Activated CD4-positive, alpha-beta T cell treated with anti-CD3 and anti-CD28 coated beads, Interleukin-2, amount 50 U/mL, for 1 hour (primary cell): ENCODE measurements at regions not wholly inside any gene's neighbourhood (a gene's known extent, or its start where the extent isn't known, plus 50 kb on each side); places are given as distances from the start of the nearest gene placed in this dataset.

ENCODE experiments used
- DNase-seq: peaks from one replicate; pipeline ENCODE4 v3.0.0-alpha.2; 2020

DNA sequence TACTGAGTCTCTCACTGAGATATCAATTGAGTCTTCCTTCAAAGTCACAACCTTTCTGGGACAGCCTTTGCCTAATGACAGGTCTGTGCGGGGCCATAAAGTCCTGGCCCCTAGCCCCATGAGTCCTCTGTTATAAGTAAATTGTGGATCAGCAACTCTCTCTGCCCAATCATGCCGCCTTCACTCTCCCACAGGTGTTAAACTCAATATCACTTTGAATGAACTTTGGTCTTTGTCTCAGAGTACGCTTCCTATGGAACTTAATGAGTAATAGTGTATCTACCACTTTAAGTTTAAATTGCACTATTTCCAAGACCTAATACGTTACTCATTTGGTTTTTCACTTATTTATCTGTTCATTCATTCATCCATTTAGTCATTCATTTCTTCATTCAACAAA is 826.4 kb downstream of the TUSC7 start:
- no peak for DNase-seq

DNA sequence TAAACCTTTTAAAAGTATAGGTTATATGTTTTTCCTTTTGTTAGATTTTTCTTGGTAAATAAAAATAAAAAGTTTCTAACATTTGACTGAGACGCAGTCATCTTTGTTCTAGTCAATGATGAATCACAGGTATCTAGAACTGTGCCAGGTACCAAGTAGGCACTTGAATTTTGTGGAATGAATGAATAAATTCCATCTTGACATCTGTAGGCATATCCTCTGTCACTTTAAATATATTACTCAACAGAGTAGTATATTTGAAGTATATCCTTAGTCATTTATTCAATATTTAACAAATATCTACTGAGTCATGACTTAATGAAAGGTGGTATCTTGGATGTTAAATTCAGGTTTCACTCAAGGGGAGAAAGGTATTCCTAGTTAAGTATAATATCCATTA is 828.4 kb downstream of the TUSC7 start:
- DNase-seq, result no peak

DNA sequence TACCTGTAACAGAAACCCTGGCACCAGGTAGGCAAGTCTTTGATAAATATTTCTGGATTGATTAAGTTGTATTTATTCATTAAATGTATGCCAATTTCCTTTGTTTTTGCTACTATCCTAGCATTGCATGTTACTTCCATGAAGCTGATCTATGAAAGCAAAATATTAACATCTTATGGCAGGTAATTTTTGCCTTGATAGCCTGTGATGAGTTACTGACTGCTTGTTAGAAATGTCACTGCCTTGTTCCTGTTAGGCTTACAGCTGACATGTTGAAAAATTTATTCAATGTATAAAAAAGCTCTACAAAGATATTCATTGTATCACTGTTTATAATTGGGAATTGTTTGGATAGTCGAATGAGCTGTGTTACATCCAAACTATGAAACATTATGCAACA is 830.1 kb downstream of the TUSC7 start:
- no peak for DNase-seq

DNA sequence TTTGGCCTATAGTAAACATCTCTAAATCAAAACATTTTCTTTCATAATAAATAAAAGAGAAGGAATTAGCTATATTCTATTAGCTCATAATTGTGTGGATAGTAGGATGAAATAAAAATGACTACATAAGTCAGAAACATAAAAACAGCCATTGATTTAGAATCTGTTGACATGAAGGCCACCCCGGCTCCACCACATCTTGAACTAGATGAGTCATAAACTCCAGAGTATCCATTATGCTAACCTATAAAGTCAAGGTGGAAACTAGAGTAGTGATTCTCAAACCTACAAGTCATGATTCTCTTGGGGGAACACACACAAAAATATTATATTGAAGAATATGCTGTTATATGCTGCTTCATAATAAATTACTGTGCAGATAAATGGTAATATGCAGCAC is 831.0 kb downstream of the TUSC7 start:
- DNase-seq, result no peak

DNA sequence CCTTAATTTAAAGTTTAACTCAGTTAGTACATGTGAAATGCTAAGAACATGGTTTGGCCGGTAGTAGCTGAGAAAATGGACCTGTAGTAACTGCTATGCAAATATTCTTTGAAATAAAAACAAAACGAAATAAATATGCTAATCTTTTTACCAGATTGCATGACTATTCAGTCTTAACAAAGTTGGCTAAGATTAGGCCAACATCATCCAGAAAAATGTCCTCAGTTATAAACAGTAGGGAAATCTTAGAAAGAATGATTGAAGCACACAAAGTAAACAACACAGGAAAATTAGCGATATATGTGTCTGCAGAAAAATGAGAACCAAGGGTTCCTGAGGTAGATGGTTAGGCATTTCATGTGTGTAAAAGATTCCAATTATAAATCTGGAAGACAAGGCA is 832.1 kb downstream of the TUSC7 start:
- no peak for DNase-seq

DNA sequence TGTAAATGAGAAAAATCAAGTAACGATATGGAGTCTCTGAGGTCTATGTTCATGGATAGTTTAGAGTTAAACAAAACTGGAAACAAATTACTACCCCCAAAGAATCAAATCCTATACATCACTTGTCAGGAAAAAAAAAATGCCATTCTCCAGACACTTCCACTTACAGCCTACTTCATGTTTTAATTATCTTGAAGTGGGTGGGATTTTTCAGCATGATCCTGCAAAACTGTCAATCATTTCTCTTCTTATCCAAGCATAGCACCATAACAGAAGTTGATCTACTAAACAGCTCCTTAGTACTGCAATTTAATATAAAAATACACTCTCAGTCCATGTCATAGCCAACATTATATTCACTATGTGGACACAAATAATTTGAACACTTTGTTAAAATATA is 833.9 kb downstream of the TUSC7 start:
- DNase-seq, result no peak

DNA sequence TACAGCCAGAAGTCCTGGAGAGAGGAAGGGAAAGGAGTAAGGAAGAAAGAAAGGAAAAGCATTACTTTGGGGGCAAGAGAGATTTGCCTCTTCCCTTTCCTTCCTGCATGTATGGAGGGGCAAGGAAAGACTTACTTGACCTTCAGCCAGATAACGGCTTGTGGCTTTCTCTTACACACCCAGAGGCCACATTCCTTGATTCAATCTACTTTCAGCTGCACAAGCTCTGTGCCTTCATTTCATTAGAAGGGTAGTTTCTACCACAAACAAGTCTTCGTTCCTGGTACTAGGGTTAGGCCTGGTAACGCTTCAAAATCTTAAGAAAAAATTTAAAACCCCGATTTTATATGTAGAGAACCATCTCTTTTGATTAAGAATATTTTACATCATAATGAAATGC is 835.9 kb downstream of the TUSC7 start:
- DNase-seq, result no peak

DNA sequence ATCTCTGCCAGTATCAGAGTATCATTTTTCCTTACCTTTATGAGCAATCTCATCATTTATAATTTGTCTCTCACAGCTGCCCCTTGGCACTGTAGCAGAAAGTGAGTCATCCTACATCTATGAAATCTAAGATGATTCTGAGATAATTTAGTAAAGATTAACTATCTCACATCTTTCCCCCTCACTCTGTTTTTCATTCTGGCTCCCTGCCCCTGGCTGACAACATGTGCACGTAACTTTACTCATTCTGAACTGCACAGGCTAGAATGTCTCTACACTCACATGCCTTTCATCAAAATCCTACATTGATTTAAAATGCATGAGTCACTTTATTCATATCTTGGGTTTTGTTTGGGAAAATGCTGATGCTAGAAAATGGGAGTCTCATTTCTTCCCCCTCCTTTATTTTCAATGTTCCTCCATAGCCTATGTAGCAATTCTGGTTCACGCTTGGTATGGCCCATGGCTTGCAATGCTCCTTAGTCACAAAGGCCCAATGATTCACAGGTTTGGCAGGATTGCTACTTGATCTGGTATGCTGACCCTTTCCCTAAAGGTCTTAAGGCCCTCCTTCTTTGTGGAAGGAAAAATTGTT is 838.5 kb downstream of the TUSC7 start:
- DNase-seq, result no peak

DNA sequence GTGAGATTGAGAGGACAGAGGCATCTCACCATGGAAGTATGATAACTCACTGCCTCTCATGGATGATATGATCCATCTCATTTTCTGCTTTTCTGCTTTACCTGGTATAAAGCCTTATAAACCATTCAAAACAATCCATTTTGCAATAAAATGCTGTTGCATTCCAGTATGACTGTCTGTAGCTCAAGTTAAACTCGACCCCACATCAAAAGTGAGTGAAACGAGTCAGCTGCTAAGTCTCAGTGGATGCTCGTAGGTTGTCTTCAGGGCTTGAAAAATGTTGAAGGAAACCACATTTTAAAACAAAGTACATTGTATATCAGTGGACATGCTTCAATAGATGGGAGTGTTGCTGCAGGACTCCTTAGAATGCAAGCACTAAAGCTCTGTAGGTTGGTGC is 839.0 kb downstream of the TUSC7 start:
- DNase-seq, result no peak

DNA sequence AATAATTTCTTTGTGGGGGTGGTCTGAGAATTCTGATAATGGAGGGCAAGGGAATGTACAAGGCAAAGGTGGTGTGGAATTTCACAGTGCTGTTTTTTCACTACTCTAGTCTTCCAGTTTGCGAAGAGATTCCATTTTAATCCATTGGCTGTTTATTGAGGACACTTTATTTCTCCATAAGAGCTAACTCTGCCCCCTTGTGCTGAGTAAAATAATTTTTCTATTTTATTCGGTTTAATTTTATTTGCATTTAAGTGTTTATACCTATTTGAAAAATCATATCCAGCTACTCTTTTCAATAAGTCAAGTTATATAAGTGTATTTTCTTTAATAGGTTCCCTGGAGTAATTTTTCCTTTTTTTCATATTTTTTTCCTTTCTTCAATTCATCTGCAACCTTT is 840.1 kb downstream of the TUSC7 start:
- no peak for DNase-seq

DNA sequence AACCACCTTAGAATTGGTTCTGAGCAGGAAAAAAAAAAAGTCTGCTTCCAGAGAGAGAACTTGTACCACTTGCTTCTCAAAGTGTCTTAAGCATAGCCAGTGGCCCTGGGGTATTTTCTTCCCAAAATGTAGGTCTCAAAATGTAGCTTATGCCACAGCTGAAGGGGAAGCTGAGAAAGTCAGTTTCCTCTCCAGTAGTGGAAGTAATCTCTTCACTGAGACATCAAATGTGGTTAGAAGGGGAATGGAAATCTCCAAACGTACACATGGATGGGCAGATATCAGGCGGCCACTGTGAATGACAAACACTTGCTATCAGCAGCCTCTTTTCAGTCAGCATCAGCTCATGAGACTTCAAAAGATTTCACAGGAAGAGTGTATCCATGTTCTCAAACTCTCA is 841.2 kb downstream of the TUSC7 start:
- DNase-seq, result no peak

DNA sequence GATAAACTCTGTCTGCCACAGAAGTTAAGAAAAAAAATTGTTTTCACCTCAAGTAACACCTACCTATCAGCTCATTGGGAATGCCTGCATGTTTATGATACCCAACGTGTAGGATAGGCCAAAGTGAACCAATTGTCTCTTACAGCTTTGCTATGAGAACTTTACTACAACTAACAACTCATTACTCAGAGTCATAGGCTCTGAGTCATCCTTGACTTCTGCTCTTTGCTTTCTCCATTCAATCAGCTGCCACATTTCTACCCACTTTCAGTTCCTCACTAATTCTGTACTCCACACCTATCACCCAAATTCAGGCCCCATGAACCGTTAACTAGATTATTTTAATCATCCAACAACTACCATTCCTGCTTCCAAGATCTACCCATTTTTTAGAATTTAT is 843.9 kb downstream of the TUSC7 start:
- DNase-seq, result no peak

DNA sequence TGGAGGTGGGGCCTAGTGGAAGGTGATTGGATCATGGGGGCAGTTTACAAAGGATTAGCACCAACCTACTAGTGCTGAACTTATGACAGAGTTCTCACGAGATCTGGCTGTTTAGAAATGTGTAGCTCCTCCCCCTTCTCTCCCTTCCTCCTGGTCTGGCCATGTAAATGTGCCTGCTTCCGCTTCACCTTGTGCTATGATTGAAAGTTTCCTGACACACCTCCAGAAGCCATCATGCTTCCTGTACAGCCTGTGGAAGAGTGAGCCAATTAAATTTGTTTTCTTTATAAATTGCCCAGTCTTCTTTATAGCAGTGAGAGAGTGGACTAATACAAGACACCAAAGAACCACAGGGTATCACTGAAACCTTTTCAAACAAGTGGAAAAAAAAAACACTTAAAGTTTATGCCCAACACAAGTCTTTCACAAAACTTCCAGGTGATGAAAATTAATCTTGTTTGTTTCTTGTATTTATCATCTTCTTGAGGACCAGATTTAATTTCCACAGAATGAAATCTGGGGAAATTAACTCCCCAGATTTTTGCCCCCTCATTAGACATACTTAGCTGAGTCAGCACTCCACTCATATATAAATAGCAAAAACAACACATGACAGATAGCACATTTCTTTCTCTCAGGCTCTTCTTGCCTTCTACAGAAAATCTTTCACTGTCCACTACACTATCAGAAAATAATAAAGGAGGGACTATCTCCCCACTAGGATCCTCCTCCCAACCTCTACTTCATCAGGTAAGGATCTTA is 847.2 kb downstream of the TUSC7 start:
- DNase-seq, result no peak

DNA sequence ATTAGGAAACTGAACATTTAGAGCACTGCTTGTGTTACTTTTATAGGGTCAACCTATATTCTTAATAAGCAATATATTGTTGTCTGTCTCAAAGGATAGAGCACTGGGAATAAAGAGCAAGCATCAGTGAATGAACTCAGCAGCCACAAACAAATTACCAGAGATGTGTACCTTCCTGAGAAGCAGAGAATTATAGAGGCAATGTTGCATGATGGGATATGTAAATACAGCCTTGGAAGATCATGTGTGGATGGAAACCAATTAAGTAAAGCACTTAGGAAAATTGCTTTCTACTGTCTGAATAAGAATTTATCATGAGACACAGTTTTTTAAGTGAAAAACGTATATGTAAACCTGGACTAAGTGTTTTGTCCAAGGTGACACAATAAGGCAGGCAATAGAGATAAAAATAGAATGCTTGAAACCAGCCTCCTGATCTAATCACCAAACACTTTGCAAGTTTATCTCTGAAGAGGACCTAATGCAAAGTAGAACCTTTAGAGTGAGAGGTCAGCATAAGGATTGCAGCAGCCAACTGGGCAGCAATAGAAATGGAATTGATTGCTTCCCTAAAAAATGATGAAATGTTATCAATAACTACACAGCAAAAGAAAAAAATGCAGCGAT is 848.0 kb downstream of the TUSC7 start:
- DNase-seq, result no peak

DNA sequence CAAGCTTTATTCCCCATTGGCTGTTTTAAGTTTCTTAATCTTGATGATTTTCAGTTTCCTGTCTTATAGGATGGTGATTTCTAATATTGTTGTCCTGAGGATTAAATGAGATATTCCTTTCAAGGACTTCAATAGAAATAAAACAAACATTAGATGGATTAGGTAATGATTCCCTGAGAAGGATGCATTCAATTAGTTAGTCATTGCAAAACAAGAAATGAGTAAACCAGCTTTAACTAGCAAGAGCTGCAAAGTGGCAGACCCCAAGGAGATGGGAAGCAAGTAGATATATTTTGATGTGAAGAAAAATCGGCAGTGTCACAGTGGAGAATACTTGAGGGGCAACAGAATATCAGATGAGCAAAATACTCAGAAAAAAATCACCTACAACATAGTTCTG is 849.1 kb downstream of the TUSC7 start:
- no peak for DNase-seq

DNA sequence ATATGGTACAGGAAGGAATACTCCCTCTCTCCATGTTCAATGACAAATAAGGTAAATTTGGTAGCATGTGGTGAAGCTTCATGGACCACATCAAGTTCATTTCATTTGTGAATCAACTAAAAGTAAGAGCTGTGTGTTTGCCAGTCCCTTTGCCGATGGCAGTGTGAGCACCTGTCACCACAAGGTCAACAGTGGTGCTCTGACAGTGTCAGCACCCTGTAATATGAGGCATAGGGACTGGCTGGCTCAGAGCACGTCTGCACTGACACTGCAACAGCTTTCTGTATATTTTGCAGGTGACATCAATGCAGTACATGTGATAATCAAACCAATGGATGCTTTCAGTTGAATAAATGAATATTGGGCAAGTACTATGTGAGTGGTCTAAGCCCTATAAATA is 852.4 kb downstream of the TUSC7 start:
- DNase-seq, result no peak

DNA sequence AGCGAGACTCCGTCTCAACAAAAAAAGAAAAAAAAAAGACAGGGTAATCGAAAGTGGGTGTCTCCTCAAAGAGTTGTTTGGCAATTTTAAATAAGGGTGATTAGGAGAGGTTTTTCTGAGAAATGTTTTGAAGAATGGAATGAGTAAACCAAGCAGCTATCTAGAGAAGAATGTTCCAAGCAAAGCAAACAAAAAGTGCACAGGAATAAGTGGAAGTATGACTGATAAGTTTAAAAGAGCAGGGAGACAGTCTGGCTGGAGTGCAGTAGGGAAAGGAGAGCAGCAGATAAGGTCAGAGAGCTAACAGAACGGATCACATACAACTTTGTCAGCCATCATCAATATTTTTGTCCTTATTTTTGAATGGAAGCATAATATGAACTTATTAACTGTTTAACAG is 853.5 kb downstream of the TUSC7 start:
- DNase-seq, result no peak

DNA sequence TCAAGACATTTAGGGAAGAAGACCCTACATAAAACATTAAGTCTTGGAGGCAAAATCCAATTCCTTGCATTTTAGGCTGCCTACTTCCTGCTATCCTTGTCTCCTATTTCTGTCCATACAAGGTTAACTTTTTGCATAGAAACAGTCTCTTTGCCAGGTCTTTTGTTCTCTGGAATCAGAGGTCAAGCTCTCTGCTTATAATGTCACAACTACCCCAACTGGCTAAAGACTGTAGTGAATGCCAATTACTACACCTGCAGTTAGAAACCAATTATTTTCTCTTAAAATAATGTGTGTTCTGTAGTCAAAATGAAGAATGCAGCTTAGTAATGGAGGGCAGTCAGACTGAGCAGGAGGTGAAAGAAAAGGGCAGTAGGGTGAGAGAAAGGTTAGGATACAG is 856.2 kb downstream of the TUSC7 start:
- no peak for DNase-seq

DNA sequence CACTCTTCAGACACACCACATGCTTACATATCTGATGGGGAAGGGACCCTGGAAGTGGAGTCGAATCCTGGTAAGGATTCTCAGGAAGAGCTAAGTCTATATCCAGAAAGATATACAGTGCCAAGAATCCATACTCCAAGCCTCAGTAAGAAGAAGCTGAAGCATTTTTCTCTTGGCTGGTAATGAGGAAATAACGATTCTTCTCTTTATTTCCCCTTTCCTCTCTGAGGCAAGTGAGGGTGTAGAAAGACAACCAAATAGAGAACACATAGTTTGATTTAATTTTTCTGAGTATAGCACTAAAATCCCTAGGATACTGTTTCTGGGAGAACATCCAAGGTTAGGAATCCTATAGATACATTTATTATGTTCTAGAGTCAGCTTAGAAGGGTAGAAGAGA is 857.3 kb downstream of the TUSC7 start:
- DNase-seq, result no peak

DNA sequence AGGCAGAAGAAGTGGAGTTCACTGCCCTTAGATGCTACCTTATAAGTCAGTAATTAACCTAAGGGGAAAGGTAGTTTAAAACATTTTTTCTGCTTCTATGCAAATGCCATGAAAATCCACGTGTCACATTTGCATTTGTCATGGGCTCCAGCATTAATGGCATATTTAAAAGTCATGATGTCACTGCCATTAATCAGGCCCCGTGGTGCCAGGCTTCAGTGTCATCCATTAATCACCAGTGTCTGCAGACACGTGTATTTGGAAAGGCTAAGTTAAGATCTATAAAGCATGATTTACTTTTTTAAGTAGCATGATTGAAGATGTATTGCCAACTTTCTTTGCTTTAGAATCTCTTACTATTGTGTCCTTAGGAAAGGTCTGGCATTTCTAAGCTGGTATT is 857.8 kb downstream of the TUSC7 start:
- no peak for DNase-seq

DNA sequence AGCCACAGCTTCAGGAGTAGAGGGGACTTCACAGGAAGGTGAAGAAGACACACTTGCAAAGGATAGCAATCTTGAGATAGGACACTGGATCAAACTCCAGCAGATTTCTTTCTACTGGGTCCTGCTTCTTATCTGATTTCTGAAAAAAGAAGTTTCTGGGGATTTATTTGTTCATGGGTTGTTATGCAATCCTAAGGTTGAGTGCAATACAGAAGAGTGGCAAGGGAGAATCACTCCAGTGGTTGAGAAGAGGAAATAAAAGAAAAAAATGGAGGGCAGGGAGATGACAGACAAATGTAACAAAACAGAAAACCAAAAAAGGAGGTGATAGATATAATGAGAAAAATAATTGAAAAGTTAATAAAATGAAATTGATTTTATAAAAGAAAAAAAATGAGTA is 858.3 kb downstream of the TUSC7 start:
- no peak for DNase-seq

DNA sequence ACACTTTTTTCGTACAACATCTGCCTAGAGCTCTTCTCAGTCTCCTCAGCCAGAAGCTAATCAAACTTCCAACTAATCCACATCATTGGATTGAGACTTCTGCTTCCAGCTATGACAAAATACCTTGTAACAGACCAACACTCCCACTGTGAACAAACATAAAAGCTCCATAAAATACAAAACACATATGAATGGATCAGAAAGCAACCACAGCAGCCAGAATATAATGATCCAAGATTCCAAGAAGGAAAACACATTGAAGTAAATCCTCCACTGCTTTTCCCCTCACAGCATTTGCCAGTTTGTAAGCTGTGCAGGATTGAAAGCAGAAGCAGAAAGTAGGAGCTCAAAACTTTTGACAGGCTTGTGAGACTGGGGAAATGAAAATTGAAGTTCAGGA is 863.2 kb downstream of the TUSC7 start:
- DNase-seq, result no peak

DNA sequence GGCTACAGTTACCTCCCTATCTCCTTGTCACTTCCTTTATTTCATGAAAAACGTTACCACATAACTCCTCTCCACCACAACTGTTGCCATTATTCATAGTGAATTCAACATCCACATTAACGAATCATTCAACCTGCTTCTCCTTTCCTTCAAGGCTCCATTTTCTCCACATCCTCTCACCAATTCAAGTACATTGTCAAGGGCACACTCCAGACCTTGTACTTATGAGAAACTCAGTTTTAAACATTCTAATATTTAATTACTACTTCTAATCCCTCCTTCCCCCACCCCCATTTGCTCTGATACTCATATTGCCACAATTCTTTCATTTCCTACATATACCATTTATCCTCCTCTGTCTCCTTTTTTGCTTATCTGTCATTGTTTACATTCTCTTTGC is 871.2 kb downstream of the TUSC7 start:
- no peak for DNase-seq

DNA sequence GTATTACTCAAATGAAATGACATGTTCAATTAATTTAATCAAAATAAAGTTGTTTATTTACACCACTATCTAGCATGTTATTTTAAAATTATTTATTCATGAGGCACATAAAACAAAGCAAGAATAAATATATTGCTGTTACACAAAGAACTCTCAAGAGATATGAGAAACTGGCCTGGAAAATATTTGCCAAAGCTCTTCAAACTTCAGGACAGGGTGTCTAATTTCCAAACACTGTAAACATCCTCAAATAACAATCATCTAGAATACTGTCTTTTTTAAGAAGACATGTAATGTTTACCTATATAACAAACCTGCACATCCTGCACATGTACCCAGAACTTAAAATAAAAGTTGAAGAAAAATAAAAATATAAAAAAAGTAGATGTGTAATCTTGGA is 876.6 kb downstream of the TUSC7 start:
- no peak for DNase-seq

DNA sequence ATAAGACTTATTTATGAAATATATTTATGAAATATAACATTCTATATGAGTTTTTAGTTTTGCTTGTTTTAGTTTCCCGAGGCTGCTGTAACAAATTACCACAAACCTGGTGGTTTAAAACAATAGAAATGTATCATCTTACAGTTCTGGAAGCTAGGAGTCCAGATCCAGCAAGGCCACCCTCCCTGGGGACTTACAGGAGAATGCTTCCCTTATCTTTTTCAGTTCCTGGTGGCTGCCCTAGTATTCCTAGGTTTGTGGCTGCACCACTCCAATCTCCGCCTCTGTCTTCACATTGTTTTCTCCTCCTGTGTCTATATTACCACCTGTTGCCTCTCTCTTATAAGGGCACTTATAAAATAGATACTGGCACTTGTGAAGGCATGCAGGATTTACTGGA is 877.8 kb downstream of the TUSC7 start:
- DNase-seq, result no peak
